CD4-positive, alpha-beta T cell treated with Interleukin-6 at 100 ng/mL for 8 hours (primary cell): ENCODE measurements at regions not wholly inside any gene's neighbourhood (a gene's known extent, or its start where the extent isn't known, plus 50 kb on each side); places are given as distances from the start of the nearest gene placed in this dataset.
"Not testable (repeated sequence)": the region's sequence is repeated elsewhere in the genome, so short reads cannot be mapped to it uniquely, and the experiment has no call there.

ENCODE experiments used
- DNase-seq: peaks from one replicate; pipeline ENCODE4 v3.0.0-alpha.2; 2020; ENCODE audit warnings: mixed read lengths, low spot score

GRCh38 chrX:13420545-13421183, 100.8 kb upstream of the ATXN3L start:
- DNase-seq, result no peak

- no peak for DNase-seq
Observed at GRCh38 chrX:13419918-13420317, 100.1 kb upstream of the ATXN3L start.

- DNase-seq, result no peak
Observed at GRCh38 chrX:13419276-13419675, 99.4 kb upstream of the ATXN3L start.

GRCh38 chrX:13418126-13419097, 98.6 kb upstream of the ATXN3L start:
- DNase-seq, result no peak

- no peak for DNase-seq
Observed at GRCh38 chrX:13415509-13415908, 95.7 kb upstream of the ATXN3L start.

GRCh38 chrX:13414006-13414647, 94.3 kb upstream of the ATXN3L start:
- no peak for DNase-seq

- no peak for DNase-seq
Observed at GRCh38 chrX:13412208-13412600, 92.4 kb upstream of the ATXN3L start.

GRCh38 chrX:13411496-13412207, 91.8 kb upstream of the ATXN3L start:
- DNase-seq, result no peak

GRCh38 chrX:13408599-13408998, 88.7 kb upstream of the ATXN3L start:
- not testable (repeated sequence) for DNase-seq

- not testable (repeated sequence) for DNase-seq
Observed at GRCh38 chrX:13404777-13405176, 84.9 kb upstream of the ATXN3L start.

GRCh38 chrX:13404364-13404763, 84.5 kb upstream of the ATXN3L start:
- DNase-seq, result no peak

- no peak for DNase-seq
Observed at GRCh38 chrX:13401724-13402123, 81.9 kb upstream of the ATXN3L start.

- no peak for DNase-seq
Observed at GRCh38 chrX:13398839-13399238, 79.0 kb upstream of the ATXN3L start.

GRCh38 chrX:13397878-13398818, 78.3 kb upstream of the ATXN3L start:
- no peak for DNase-seq

- DNase-seq, result no peak
Observed at GRCh38 chrX:13396924-13397323, 77.1 kb upstream of the ATXN3L start.

GRCh38 chrX:13389501-13389900, 69.6 kb upstream of the ATXN3L start:
- no peak for DNase-seq

- no peak for DNase-seq
Observed at GRCh38 chrX:13387666-13388494, 68.0 kb upstream of the ATXN3L start.

GRCh38 chrX:13386636-13387035, 66.8 kb upstream of the ATXN3L start:
- no peak for DNase-seq

- no peak for DNase-seq
Observed at GRCh38 chrX:13386092-13386491, 66.2 kb upstream of the ATXN3L start.

- DNase-seq, result no peak
Observed at GRCh38 chrX:13383907-13384306, 64.1 kb upstream of the ATXN3L start.
